HepG2 (cell line): ENCODE measurements at regions not wholly inside any gene's neighbourhood (a gene's known extent, or its start where the extent isn't known, plus 50 kb on each side); places are given as distances from the start of the nearest gene placed in this dataset.

Experiments
- ATAC-seq: fragments of 200-7000 bp; cut with Tn5 transposase; 3 replicates; pipeline ENCODE4 v1.9.1; 2020; ENCODE audit warnings: mild to moderate bottlenecking, moderate library complexity
- BruUV-seq: library from RNA; stranded (reverse); fragments of 400-500 nt; replicated peaks from 2 replicates; lab custom pipeline; 2021; lab: Mats Ljungman, UMichigan
- CTCF ChIA-PET: fragments of 300-600 bp; formaldehyde crosslinking; extraction: SDS; loops from one replicate; lab custom pipeline; 2021; ENCODE audit warnings: low total read pairs, inconsistent platforms, low intra/inter-chr PET ratio; lab: Yijun Ruan, JAX
- POLR2A ChIA-PET: fragments of 350-600 bp; sonication (Branson Sonifier 250); formaldehyde crosslinking; loops from one replicate; lab custom pipeline; 2020; ENCODE audit warnings: antibody characterized with exemption, inconsistent platforms; lab: Yijun Ruan, JAX
- DNase-seq: peaks from one replicate; pipeline ENCODE4 v3.0.0-alpha.2; 2015; ENCODE audit warnings: low spot score
- FAIRE-seq: peaks from 3 replicates; lab custom pipeline; 2011; peaks lifted over from hg19 to GRCh38; lab: Jason Lieb, UNC
- H2AFZ ChIP-seq: one replicate; pipeline ENCODE4 v1.6.1; 2011; ENCODE audit warnings: low read length, inconsistent platforms
- H3K27ac ChIP-seq: fragments of 300-600 bp; 3 replicates; pipeline ENCODE4 v1.8.0; 2011; ENCODE audit warnings: mixed run types, mild to moderate bottlenecking, mixed read lengths, low read length, inconsistent platforms; ENCODE audit not compliant: insufficient read depth; ENCODE audit errors: extremely low read length
- H3K27me3 ChIP-seq, 2 experiments: fragments of 200-600 bp in 1 of 2; 2 replicates in 1 of 2; 3 replicates in 1 of 2; pipeline versions ENCODE4 v1.6.0 to v1.8.0; 2011; ENCODE audit warnings: low read length in 2 of 2, mild to moderate bottlenecking in 2 of 2, moderate library complexity in 2 of 2, inconsistent platforms in 1 of 2; ENCODE audit not compliant: insufficient read depth in 2 of 2, control insufficient read depth in 1 of 2
- H3K36me3 ChIP-seq, 2 experiments: fragments of 200-600 bp in 1 of 2; replicated peaks in 1 of 2; 2 replicates in 1 of 2; 3 replicates in 1 of 2; pipeline versions ENCODE4 v1.5.1 to v1.8.0; 2011; ENCODE audit warnings: low read length in 2 of 2, inconsistent platforms in 1 of 2; ENCODE audit not compliant: insufficient read depth in 2 of 2, control insufficient read depth in 1 of 2
- H3K4me1 ChIP-seq: 2 replicates; pipeline ENCODE4 v1.5.1; 2012; ENCODE audit warnings: low read length, inconsistent platforms; ENCODE audit not compliant: insufficient read depth
- H3K4me2 ChIP-seq: 2 replicates; pipeline ENCODE4 v1.6.0; 2011; ENCODE audit warnings: low read depth, low read length, inconsistent platforms
- H3K4me3 ChIP-seq, 3 experiments: fragments of 200-600 bp in 1 of 3; sonication (generic), shearing (Covaris generic) in 1 of 3; replicated peaks in 1 of 3; 2 replicates each; pipeline ENCODE4 v1.5.1; 2011 to 2016; ENCODE audit warnings: low read length in 3 of 3, inconsistent platforms in 2 of 3, low read depth in 2 of 3, mild to moderate bottlenecking in 2 of 3, control low read depth in 1 of 3, mixed read lengths in 1 of 3; ENCODE audit not compliant: insufficient read depth in 1 of 3
- H3K79me2 ChIP-seq: one replicate; pipeline ENCODE4 v1.6.1; 2011; ENCODE audit warnings: low read length, inconsistent platforms; ENCODE audit not compliant: insufficient read depth
- H3K9ac ChIP-seq: 2 replicates; pipeline ENCODE4 v1.6.0; 2011; ENCODE audit warnings: mild to moderate bottlenecking, low read depth, low read length, inconsistent platforms; ENCODE audit not compliant: insufficient read depth
- H3K9me3 ChIP-seq: 2 replicates; pipeline ENCODE4 v1.5.1; 2012; ENCODE audit warnings: mild to moderate bottlenecking, low read length
- H4K20me1 ChIP-seq: 2 replicates; pipeline ENCODE4 v1.6.0; 2011; ENCODE audit warnings: inconsistent platforms, mild to moderate bottlenecking, low read length, moderate library complexity; ENCODE audit not compliant: insufficient read depth
- EZH2 ChIP-seq: conservative IDR thresholded peaks from 2 replicates; pipeline ENCODE4 v1.6.1; 2012; ENCODE audit warnings: mild to moderate bottlenecking, low read depth, low read length, moderate library complexity
- TOE1 ChIP-seq: sonication (generic); formaldehyde crosslinking; IDR thresholded peaks from 2 replicates; pipeline ENCODE4 v1.4.0; 2020; ENCODE audit warnings: mild to moderate bottlenecking, missing genetic modification reagents
- ZFP1 ChIP-seq: IDR thresholded peaks from 2 replicates; pipeline ENCODE4 v1.6.1; 2016
- ZNF232 ChIP-seq: sonication (generic); formaldehyde crosslinking; IDR thresholded peaks from 2 replicates; pipeline ENCODE4 v1.4.0; 2020; ENCODE audit warnings: missing genetic modification reagents, borderline replicate concordance
- ZNF263 ChIP-seq: sonication (generic); formaldehyde crosslinking; IDR thresholded peaks from 2 replicates; pipeline ENCODE4 v1.4.0; 2020; ENCODE audit warnings: missing genetic modification reagents
- ZNF34 ChIP-seq: sonication (generic); formaldehyde crosslinking; IDR thresholded peaks from 2 replicates; pipeline ENCODE4 v1.4.0; 2020; ENCODE audit warnings: mild to moderate bottlenecking, missing genetic modification reagents, borderline replicate concordance
- ZNF550 ChIP-seq: sonication (generic); formaldehyde crosslinking; IDR thresholded peaks from 2 replicates; pipeline ENCODE4 v1.4.0; 2020; ENCODE audit warnings: mild to moderate bottlenecking, missing genetic modification reagents, borderline replicate concordance
- WGBS: methylation state at CpG from one replicate; pipeline ENCODE4 v1.1.6; 2017; ENCODE audit warnings: low lambda C conversion rate; 5-methylcytosine and 5-hydroxymethylcytosine counted together
- in situ Hi-C: cut with HindIII; loops from 2 replicates; pipeline ENCODE4 v1.10.0; 2017; ENCODE audit warnings: low pct_unique_long_range_greater_than_20kb; ENCODE audit not compliant: extremely low pct_ligation_motif_present
- intact Hi-C: fragments of 100-400 bp; cut with micrococcal nuclease; formaldehyde crosslinking; loops from one replicate; pipeline ENCODE4 v1.10.0; 2022; ENCODE audit not compliant: unreplicated experiment
- TF ChIP-seq, protein P1 (sequence below): IDR thresholded peaks from 2 replicates; pipeline ENCODE4 v1.6.1; 2016; ENCODE audit warnings: missing biosample characterization, missing genetic modification reagents, low read depth
- TF ChIP-seq, protein P2 (sequence below): IDR thresholded peaks from 2 replicates; pipeline ENCODE4 v1.6.1; 2016; ENCODE audit warnings: mild to moderate bottlenecking
- TF ChIP-seq, protein P3 (sequence below): sonication (generic); formaldehyde crosslinking; IDR thresholded peaks from 2 replicates; pipeline ENCODE4 v1.8.0; 2022; ENCODE audit warnings: mild to moderate bottlenecking, missing genetic modification reagents; ENCODE audit not compliant: insufficient replicate concordance
- TF ChIP-seq, protein P4 (sequence below): sonication (generic); formaldehyde crosslinking; IDR thresholded peaks from 2 replicates; pipeline ENCODE4 v1.4.0; 2020; ENCODE audit warnings: missing genetic modification reagents
- TF ChIP-seq, protein P5 (sequence below): sonication (generic); formaldehyde crosslinking; IDR thresholded peaks from 2 replicates; pipeline ENCODE4 v1.5.0; 2020; ENCODE audit warnings: mild to moderate bottlenecking, missing genetic modification reagents, moderate library complexity

DNA sequence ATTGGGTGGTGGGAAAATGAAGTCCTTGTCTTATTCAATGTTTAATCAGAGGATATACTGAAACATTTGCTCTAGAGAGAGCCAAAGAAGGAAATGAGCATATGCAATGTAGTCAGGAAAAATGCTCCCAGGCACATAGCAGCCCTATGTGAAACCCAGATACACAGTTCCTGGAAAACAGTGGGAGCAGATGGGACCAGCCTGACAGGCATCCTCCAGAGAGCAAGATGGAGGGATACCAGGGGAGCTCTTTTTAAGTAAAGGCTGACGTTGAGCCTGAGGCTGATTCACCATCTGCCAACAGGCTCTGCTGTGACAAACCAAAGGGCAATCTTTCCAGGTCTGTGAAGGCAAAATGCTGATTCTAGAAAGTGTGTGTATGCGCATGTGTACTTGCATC, 559.4 kb upstream of the KIRREL3 start:
- no TSS peak for BruUV-seq
- FAIRE-seq, result no peak
- CTCF ChIA-PET, result no interaction called here

DNA sequence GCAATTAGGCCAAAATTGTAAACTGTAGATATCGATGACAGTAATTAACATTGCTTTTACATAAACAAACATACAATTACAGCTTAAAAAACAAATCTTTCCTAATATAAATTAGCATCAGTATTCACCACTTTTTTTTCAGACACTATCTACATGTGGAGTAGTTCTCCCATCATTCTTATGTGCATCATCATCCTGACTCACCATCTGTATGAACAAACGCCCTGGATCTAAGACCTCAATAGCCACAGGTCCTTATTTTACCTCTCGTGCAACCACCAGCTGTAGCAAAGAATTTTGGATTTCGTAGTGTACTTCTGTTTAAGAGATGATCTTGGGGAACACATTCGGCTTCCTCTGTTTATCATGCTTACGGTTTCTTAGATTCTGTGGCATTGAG, 551.9 kb upstream of the KIRREL3 start:
- 10% methylated on average over 6 of the region's 6 CpGs for WGBS
- CTCF ChIA-PET, result no interaction called here
- no peaks in the 10 kb centered on the region for H3K4me1 ChIP-seq
- H3K9ac ChIP-seq, result no peak overlapping the region
- no peaks in the 10 kb centered on the region for H4K20me1 ChIP-seq
- H3K27me3 ChIP-seq, result no peaks in the 10 kb centered on the region; a peak in 1 of 5 replicates
- no TSS peak for BruUV-seq
- peaks cover 9% of the 10 kb centered on the region; the same call in 1 of the 2 replicates for H3K9me3 ChIP-seq
- H3K27ac ChIP-seq, result no peak overlapping the region
- in situ Hi-C loops, result no loop called here
- H3K36me3 ChIP-seq, result no peaks in the 10 kb centered on the region
- DNase-seq (no peak), ATAC-seq (no peak), FAIRE-seq (no peak)
- H3K4me2 ChIP-seq, result no peak overlapping the region
- POLR2A ChIA-PET, result no interaction called here
- H2AFZ ChIP-seq, result no peak overlapping the region
- intact Hi-C loops, result no loop called here
- H3K79me2 ChIP-seq, result no peaks in the 10 kb centered on the region
- H3K4me3 ChIP-seq, result no peak overlapping the region
- TF ChIP-seq EZH2 (no peak), ZNF232 (no peak), TOE1 (CRISPR knock-in tag) (no peak), ZFP1 (CRISPR knock-in tag) (no peak), ZNF263 (CRISPR knock-in tag) (no peak)
- TF ChIP-seq, protein P1, sequence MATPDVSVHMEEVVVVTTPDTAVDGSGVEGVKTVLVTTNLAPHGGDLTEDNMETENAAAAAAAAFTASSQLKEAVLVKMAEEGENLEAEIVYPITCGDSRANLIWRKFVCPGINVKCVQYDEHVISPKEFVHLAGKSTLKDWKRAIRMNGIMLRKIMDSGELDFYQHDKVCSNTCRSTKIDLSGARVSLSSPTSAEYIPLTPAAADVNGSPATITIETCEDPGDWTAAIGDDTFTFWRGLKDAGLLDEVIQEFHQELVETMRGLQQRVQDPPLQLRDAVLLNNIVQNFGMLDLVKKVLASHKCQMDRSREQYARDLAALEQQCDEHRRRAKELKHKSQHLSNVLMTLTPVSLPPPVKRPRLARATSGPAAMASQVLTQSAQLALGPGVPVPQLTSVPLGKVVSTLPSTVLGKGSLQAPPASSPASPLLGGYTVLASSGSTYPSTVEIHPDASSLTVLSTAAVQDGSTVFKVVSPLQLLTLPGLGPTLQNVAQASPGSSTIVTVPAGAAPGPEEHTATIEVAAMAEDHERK (CRISPR knock-in tag), result no peak
- TF ChIP-seq, protein P2, sequence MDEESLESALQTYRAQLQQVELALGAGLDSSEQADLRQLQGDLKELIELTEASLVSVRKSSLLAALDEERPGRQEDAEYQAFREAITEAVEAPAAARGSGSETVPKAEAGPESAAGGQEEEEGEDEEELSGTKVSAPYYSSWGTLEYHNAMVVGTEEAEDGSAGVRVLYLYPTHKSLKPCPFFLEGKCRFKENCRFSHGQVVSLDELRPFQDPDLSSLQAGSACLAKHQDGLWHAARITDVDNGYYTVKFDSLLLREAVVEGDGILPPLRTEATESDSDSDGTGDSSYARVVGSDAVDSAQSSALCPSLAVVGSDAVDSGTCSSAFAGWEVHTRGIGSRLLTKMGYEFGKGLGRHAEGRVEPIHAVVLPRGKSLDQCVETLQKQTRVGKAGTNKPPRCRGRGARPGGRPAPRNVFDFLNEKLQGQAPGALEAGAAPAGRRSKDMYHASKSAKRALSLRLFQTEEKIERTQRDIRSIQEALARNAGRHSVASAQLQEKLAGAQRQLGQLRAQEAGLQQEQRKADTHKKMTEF (CRISPR knock-in tag), result no peak
- TF ChIP-seq, protein P3, sequence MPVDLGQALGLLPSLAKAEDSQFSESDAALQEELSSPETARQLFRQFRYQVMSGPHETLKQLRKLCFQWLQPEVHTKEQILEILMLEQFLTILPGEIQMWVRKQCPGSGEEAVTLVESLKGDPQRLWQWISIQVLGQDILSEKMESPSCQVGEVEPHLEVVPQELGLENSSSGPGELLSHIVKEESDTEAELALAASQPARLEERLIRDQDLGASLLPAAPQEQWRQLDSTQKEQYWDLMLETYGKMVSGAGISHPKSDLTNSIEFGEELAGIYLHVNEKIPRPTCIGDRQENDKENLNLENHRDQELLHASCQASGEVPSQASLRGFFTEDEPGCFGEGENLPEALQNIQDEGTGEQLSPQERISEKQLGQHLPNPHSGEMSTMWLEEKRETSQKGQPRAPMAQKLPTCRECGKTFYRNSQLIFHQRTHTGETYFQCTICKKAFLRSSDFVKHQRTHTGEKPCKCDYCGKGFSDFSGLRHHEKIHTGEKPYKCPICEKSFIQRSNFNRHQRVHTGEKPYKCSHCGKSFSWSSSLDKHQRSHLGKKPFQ (CRISPR knock-in tag), result no peak

More for the DNA sequence above, 559.4 kb upstream of the KIRREL3 start:
- in situ Hi-C loops (no loop called here), intact Hi-C loops (no loop called here)
- ATAC-seq (no peak), DNase-seq (no peak)
- no peak overlapping the region for H3K27ac ChIP-seq
- TF ChIP-seq, protein P4, sequence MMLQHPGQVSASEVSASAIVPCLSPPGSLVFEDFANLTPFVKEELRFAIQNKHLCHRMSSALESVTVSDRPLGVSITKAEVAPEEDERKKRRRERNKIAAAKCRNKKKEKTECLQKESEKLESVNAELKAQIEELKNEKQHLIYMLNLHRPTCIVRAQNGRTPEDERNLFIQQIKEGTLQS (CRISPR knock-in tag), result no peak
- TF ChIP-seq ZNF34 (no peak), ZNF550 (no peak)
- TF ChIP-seq, protein P5, sequence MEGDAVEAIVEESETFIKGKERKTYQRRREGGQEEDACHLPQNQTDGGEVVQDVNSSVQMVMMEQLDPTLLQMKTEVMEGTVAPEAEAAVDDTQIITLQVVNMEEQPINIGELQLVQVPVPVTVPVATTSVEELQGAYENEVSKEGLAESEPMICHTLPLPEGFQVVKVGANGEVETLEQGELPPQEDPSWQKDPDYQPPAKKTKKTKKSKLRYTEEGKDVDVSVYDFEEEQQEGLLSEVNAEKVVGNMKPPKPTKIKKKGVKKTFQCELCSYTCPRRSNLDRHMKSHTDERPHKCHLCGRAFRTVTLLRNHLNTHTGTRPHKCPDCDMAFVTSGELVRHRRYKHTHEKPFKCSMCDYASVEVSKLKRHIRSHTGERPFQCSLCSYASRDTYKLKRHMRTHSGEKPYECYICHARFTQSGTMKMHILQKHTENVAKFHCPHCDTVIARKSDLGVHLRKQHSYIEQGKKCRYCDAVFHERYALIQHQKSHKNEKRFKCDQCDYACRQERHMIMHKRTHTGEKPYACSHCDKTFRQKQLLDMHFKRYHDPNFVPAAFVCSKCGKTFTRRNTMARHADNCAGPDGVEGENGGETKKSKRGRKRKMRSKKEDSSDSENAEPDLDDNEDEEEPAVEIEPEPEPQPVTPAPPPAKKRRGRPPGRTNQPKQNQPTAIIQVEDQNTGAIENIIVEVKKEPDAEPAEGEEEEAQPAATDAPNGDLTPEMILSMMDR (CRISPR knock-in tag), result no peak
- no peaks in the 10 kb centered on the region for H4K20me1 ChIP-seq
- H3K9ac ChIP-seq, result no peak overlapping the region
- H3K9me3 ChIP-seq, result peaks cover 43% of the 10 kb centered on the region
- no peak overlapping the region for H3K4me2 ChIP-seq
- no peak overlapping the region for H2AFZ ChIP-seq
- WGBS, result 9% methylated on average over 2 of the region's 2 CpGs
- H3K27me3 ChIP-seq, result no peaks in the 10 kb centered on the region
- no peak overlapping the region for H3K4me3 ChIP-seq
- no peaks in the 10 kb centered on the region for H3K4me1 ChIP-seq
- POLR2A ChIA-PET, result no interaction called here
- no peaks in the 10 kb centered on the region for H3K79me2 ChIP-seq
- no peaks in the 10 kb centered on the region for H3K36me3 ChIP-seq
